Renal cortex interstitium (tissue), 11 donors: ENCODE measurements at regions not wholly inside any gene's neighbourhood (a gene's known extent, or its start where the extent isn't known, plus 50 kb on each side); places are given as distances from the start of the nearest gene placed in this dataset.
"Not testable (repeated sequence)": the region's sequence is repeated elsewhere in the genome, so short reads cannot be mapped to it uniquely, and the experiment has no call there.

Experiments used
- DNase-seq, 11 donors: peaks; one replicate each; pipeline ENCODE4 v3.0.0-alpha.2; 2013; ENCODE audit warnings: low read depth in 9 of 11, low spot score in 4 of 11; ENCODE audit errors: extremely low read depth in 1 of 11

- not testable (repeated sequence) for DNase-seq
These were observed 473.3 kb downstream of the SPATA31A6 start for GRCh38 chr9:42656789-42657188.

- DNase-seq, result not testable (repeated sequence)
These were observed 474.0 kb downstream of the SPATA31A6 start for GRCh38 chr9:42657496-42657895.

GRCh38 chr9:42697146-42697545, 513.7 kb downstream of the SPATA31A6 start:
- not testable (repeated sequence) for DNase-seq

- DNase-seq, result not testable (repeated sequence)
These were observed 519.4 kb downstream of the SPATA31A6 start for GRCh38 chr9:42702890-42703289.

GRCh38 chr9:42724841-42725835, 541.7 kb downstream of the SPATA31A6 start:
- DNase-seq, result peak in 1 of 11 donors; percentile 3

GRCh38 chr9:42743030-42743814, 559.8 kb downstream of the SPATA31A6 start:
- peak in 10 of 11 donors; percentile 0 to 59 (median 21) for DNase-seq

- DNase-seq, result not testable (repeated sequence)
These were observed 573.8 kb downstream of the SPATA31A6 start for GRCh38 chr9:42757251-42757650.

- not testable (repeated sequence) for DNase-seq
These were observed 575.9 kb downstream of the SPATA31A6 start for GRCh38 chr9:42759320-42759719.

GRCh38 chr9:42782201-42782600, 598.7 kb downstream of the SPATA31A6 start:
- DNase-seq, result not testable (repeated sequence)

GRCh38 chr9:42792725-42793124, 609.3 kb downstream of the SPATA31A6 start:
- not testable (repeated sequence) for DNase-seq

- DNase-seq, result not testable (repeated sequence)
These were observed 615.1 kb downstream of the SPATA31A6 start for GRCh38 chr9:42798571-42798970.

- DNase-seq, result not testable (repeated sequence)
These were observed 619.3 kb downstream of the SPATA31A6 start for GRCh38 chr9:42802716-42803115.

GRCh38 chr9:42806674-42807073, 623.2 kb downstream of the SPATA31A6 start:
- DNase-seq, result not testable (repeated sequence)

GRCh38 chr9:42821468-42821867, 638.0 kb downstream of the SPATA31A6 start:
- not testable (repeated sequence) for DNase-seq

- DNase-seq, result not testable (repeated sequence)
These were observed 664.7 kb downstream of the SPATA31A6 start for GRCh38 chr9:42848156-42848555.

GRCh38 chr9:42850896-42851693, 667.6 kb downstream of the SPATA31A6 start:
- DNase-seq, result not testable (repeated sequence)

GRCh38 chr9:42851701-42852100, 668.2 kb downstream of the SPATA31A6 start:
- DNase-seq, result not testable (repeated sequence)

GRCh38 chr9:42852133-42852930, 668.9 kb downstream of the SPATA31A6 start:
- DNase-seq, result peak in 7 of 11 donors; percentile 1 to 53 (median 39)
